OCI-LY3 (cell line): ENCODE measurements at regions not wholly inside any gene's neighbourhood (a gene's known extent, or its start where the extent isn't known, plus 50 kb on each side); places are given as distances from the start of the nearest gene placed in this dataset.

Experiments used
- H2AFZ ChIP-seq: fragments of 200-600, 300-600 bp; shearing (Covaris generic); 2 replicates; pipeline ENCODE4 v1.6.0; 2014; ENCODE audit warnings: antibody characterized with exemption, low read depth, low read length
- H3K27ac ChIP-seq: fragments of 200-600, 300-600 bp; sonication (generic); 2 replicates; pipeline ENCODE4 v1.5.1; 2014; ENCODE audit warnings: mild to moderate bottlenecking, low read length, moderate library complexity, mixed read lengths
- H3K27me3 ChIP-seq: fragments of 200-600, 300-600 bp; sonication (generic); 2 replicates; pipeline ENCODE4 v1.6.1; 2014; ENCODE audit warnings: low read depth, low read length, mixed read lengths
- H3K36me3 ChIP-seq: fragments of 200-600, 300-600 bp; sonication (generic); replicated peaks from 2 replicates; pipeline ENCODE3; 2014; ENCODE audit warnings: low read depth, low read length, mixed read lengths
- H3K4me1 ChIP-seq: fragments of 300-600, 200-600 bp; sonication (generic); 2 replicates; pipeline ENCODE4 v1.6.1; 2014; ENCODE audit warnings: low read length, mixed read lengths
- H3K4me2 ChIP-seq: fragments of 200-600, 300-600 bp; sonication (generic); 2 replicates; pipeline ENCODE4 v1.6.1; 2014; ENCODE audit warnings: low read length, mixed read lengths
- H3K4me3 ChIP-seq: fragments of 300-600, 200-600 bp; sonication (generic); 2 replicates; pipeline ENCODE4 v1.5.1; 2014; ENCODE audit warnings: antibody characterized with exemption, mild to moderate bottlenecking, low read length, moderate library complexity
- H3K79me2 ChIP-seq: fragments of 300-600, 200-600 bp; shearing (Covaris generic); 2 replicates; pipeline ENCODE4 v1.6.1; 2014; ENCODE audit warnings: mild to moderate bottlenecking, low read length, mixed read lengths
- H3K9ac ChIP-seq: fragments of 300-600, 200-600 bp; shearing (Covaris generic); 2 replicates; pipeline ENCODE4 v1.6.0; 2014; ENCODE audit warnings: mild to moderate bottlenecking, low read length, moderate library complexity
- H3K9me3 ChIP-seq: fragments of 200-600, 300-600 bp; shearing (Covaris generic); 2 replicates; pipeline ENCODE4 v1.6.1; 2014; ENCODE audit warnings: low read length, mixed read lengths; ENCODE audit not compliant: insufficient read depth
- H4K20me1 ChIP-seq: fragments of 200-600, 300-600 bp; sonication (generic); 2 replicates; pipeline ENCODE4 v1.6.1; 2016; ENCODE audit warnings: low read length, mixed read lengths; ENCODE audit not compliant: insufficient read depth
- CTCF ChIP-seq: fragments of 200-600, 300-600 bp; sonication (generic); IDR thresholded peaks from 2 replicates; pipeline ENCODE4 v1.5.1; 2014; ENCODE audit warnings: antibody characterized with exemption, low read length, low read depth
- EZH2phosphoT487 ChIP-seq: fragments of 200-600 bp; shearing (Covaris generic); IDR thresholded peaks from 2 replicates; pipeline ENCODE4 v1.6.1; 2018; ENCODE audit warnings: antibody characterized with exemption, mixed run types, low read depth

- Histone ChIP-seq H3K4me3 (no peak overlapping the region), H3K36me3 (no peaks in the 10 kb centered on the region), H3K4me1 (no peaks in the 10 kb centered on the region), H2AFZ (no peak overlapping the region), H4K20me1 (no peaks in the 10 kb centered on the region), H3K27ac (no peak overlapping the region), H3K27me3 (peaks cover 9% of the 10 kb centered on the region; the same call in 1 of the 2 replicates), H3K4me2 (no peak overlapping the region), H3K9me3 (no peaks in the 10 kb centered on the region), H3K79me2 (no peaks in the 10 kb centered on the region), H3K9ac (no peak overlapping the region)
- TF ChIP-seq EZH2phosphoT487: no peak
- TF ChIP-seq CTCF: no peak
Observed at GRCh38 chr3:193851428-193851847, 258.4 kb downstream of the OPA1 start.

DNA sequence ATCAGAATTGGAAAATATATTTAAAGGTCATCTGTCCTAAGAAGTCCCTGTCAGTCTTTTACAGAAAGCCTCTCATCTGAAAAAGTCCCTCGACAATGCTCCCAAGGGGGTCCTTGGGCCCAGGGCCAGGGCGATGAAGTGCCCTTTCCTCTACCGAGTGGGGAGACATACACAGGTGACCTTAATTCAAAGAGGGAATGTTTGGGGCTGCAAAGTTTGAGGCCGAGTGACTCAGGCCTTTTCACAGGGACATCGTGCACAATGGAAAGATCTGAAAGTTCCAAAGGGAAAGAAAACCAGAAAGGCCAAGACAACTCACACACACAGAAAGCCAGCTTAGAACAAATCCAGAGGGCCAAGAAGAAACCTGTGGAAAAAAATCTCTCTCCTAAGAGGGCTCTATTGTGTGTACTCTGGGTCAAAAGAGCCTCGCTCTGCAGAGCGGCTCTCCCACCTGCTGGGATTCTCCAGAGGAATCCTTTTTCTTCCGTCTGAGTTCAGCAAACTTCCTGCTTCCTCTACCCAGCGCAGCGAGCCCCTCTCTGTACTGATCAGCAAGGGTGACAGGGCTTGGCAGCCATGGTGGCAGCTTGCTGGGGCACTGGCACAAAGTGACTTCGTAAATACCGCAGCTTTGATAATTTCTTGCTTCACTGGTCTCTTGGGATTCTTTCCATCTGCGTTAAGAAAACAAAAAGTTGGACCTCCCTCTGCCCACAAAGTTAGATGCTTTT, 259.1 kb downstream of the OPA1 start:
- H3K4me3 ChIP-seq: no peak overlapping the region
- no peak overlapping the region for H3K4me2 ChIP-seq
- H3K4me1 ChIP-seq: no peaks in the 10 kb centered on the region
- peaks cover 8% of the 10 kb centered on the region; the same call in 1 of the 2 replicates for H3K27me3 ChIP-seq
- TF ChIP-seq CTCF: no peak
- no peak for TF ChIP-seq EZH2phosphoT487
- H3K79me2 ChIP-seq: no peaks in the 10 kb centered on the region
- no peaks in the 10 kb centered on the region for H3K9me3 ChIP-seq
- no peaks in the 10 kb centered on the region for H4K20me1 ChIP-seq
- no peak overlapping the region for H3K9ac ChIP-seq
- H3K36me3 ChIP-seq: no peaks in the 10 kb centered on the region
- no peak overlapping the region for H2AFZ ChIP-seq
- no peak overlapping the region for H3K27ac ChIP-seq

DNA sequence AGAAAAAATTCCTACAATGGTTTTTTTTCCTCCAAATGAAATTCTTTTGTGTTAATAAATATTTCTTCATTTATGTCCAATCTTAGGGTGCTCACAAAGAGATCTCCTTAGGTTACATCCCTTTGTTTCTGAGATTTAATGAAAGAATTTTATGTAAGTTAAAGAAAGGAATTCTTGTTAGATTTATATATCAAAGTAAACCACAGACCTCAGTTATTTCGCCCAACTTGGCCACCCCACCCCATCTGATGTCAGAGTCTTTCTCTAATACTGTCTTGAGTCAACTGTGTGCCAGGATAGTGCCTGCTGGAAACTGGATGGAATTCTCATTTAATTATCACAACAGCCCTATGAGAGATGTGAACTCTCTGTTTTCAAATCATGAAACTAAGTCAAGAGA, 259.9 kb downstream of the OPA1 start:
- H3K4me2 ChIP-seq: no peak overlapping the region
- no peaks in the 10 kb centered on the region for H3K36me3 ChIP-seq

More for the DNA sequence above, 259.9 kb downstream of the OPA1 start:
- H3K27ac ChIP-seq: no peak overlapping the region
- H3K79me2 ChIP-seq: no peaks in the 10 kb centered on the region
- H3K9me3 ChIP-seq: no peaks in the 10 kb centered on the region
- TF ChIP-seq CTCF (no peak), EZH2phosphoT487 (no peak)
- H3K9ac ChIP-seq: no peak overlapping the region
- no peaks in the 10 kb centered on the region for H3K4me1 ChIP-seq
- no peak overlapping the region for H2AFZ ChIP-seq
- H3K4me3 ChIP-seq: no peak overlapping the region
- H4K20me1 ChIP-seq: no peaks in the 10 kb centered on the region
- H3K27me3 ChIP-seq: peaks cover 8% of the 10 kb centered on the region; the same call in 1 of the 2 replicates
